ENCODE measurements at regions not wholly inside any gene's neighbourhood (a gene's known extent, or its start where the extent isn't known, plus 50 kb on each side); places are given as distances from the start of the nearest gene placed in this dataset.

DNA sequence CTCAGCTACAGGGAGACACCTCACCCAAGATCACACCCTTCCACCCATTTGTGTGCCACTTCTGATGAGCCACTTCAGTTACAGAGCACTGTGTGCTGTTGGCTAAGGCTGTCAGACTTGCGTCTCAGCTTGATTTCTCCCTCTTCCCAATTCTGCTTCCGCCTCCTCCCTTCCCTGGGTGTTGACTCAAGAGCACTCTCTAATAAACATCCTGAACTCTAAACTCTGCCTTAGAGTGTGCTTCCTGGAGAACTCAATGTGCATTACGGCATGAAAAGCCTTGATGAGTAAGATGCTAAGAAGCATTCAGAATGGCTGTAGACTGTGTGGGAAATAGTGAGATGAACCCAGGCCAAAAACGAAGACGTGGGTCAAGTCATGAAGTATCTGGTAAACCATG, 54.9 kb upstream of the S1PR1 start:
- no peaks in the 10 kb centered on the region for H3K79me2 ChIP-seq
- DNase-seq (ENCODE audit: low spot score): no peak
- no peaks in the 10 kb centered on the region for H3K9me2 ChIP-seq (replicated peaks; ENCODE audit: insufficient read depth)
- H4K20me1 ChIP-seq (ENCODE audit: insufficient read depth, poor library complexity, severe bottlenecking): no peaks in the 10 kb centered on the region
- no peaks in the 10 kb centered on the region for H3K36me3 ChIP-seq (replicated peaks; ENCODE audit: insufficient read depth, low read depth)
- 80% methylated on average over 5 of the region's 5 CpGs for WGBS (ENCODE audit: low lambda C conversion rate, missing lambda C conversion rate)
- no peak overlapping the region for H3K4me2 ChIP-seq
- TF ChIP-seq EZH2 (IDR thresholded peaks at IDR 0.05; ENCODE audit: borderline replicate concordance) (no peak), EZH2phosphoT487 (IDR thresholded peaks at IDR 0.05; ENCODE audit: low read depth, severe bottlenecking, unreplicated experiment) (no peak), CTCF (IDR thresholded peaks at IDR 0.05; ENCODE audit: poor library complexity) (no peak)
- H3K27ac ChIP-seq: no peak overlapping the region
- H3K4me1 ChIP-seq (ENCODE audit: insufficient read depth): no peaks in the 10 kb centered on the region
- no peaks in the 10 kb centered on the region for H3K9me3 ChIP-seq (ENCODE audit: low read depth)
- H2AFZ ChIP-seq: no peak overlapping the region
- no peak overlapping the region for H3K4me3 ChIP-seq
- H3K27me3 ChIP-seq: no peaks in the 10 kb centered on the region

DNA sequence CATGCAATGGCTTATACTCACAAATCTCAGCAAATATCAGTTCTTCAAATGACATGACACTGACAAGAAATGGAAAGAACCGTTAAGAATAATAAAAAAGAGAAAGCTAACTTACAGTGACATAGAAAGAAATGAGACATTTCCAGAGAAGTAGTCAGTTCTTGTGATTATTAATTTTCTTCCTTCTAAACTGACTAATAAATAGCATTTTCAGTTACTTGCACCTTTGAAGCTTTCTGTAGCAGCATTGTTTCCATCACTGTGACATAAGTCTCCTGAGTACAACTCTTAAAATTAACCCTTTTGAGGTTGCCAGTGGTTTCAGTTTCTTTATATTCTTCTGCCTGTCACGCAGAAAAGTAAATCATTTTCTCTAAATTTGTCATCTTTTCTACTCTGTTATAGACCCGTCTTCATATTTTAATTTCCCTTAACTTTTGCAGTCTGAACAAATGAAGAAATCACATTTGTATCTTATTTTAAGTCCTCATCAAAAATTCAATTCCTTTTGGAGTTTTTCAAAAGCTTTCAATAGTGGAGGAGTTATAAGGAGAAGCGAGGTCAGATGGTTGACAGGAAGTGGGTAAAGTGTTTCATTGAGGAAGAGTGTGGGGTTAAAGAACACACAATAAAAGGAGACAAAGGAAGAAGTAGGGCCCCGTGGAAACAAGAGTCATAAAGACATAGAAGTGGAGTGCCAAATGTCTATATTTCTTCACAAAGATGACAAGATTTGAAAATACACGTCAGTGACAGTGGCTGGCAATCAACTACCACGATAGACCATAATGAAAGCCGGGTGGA, 57.9 kb upstream of the S1PR1 start:
- Histone ChIP-seq H3K9me2 (replicated peaks; ENCODE audit: insufficient read depth) (no peaks in the 10 kb centered on the region), H3K4me2 (no peak overlapping the region), H3K27ac (no peak overlapping the region), H3K9me3 (ENCODE audit: low read depth) (no peaks in the 10 kb centered on the region), H4K20me1 (ENCODE audit: insufficient read depth, poor library complexity, severe bottlenecking) (no peaks in the 10 kb centered on the region), H3K79me2 (no peaks in the 10 kb centered on the region), H3K36me3 (replicated peaks; ENCODE audit: insufficient read depth, low read depth) (no peaks in the 10 kb centered on the region), H3K4me1 (ENCODE audit: insufficient read depth) (no peaks in the 10 kb centered on the region), H3K4me3 (no peak overlapping the region), H3K27me3 (no peaks in the 10 kb centered on the region), H2AFZ (no peak overlapping the region)
- TF ChIP-seq CTCF (IDR thresholded peaks at IDR 0.05; ENCODE audit: poor library complexity) (no peak), EZH2 (IDR thresholded peaks at IDR 0.05; ENCODE audit: borderline replicate concordance) (no peak), EZH2phosphoT487 (IDR thresholded peaks at IDR 0.05; ENCODE audit: low read depth, severe bottlenecking, unreplicated experiment) (no peak)
- 85% methylated on average over 8 of the region's 8 CpGs for WGBS (ENCODE audit: low lambda C conversion rate, missing lambda C conversion rate)
- DNase-seq (ENCODE audit: low spot score): no peak

- Histone ChIP-seq H2AFZ (no peak overlapping the region), H3K79me2 (no peaks in the 10 kb centered on the region), H3K4me3 (no peak overlapping the region), H3K4me2 (no peak overlapping the region), H3K9me3 (ENCODE audit: low read depth) (no peaks in the 10 kb centered on the region), H3K27me3 (no peaks in the 10 kb centered on the region), H3K36me3 (replicated peaks; ENCODE audit: insufficient read depth, low read depth) (no peaks in the 10 kb centered on the region), H3K4me1 (ENCODE audit: insufficient read depth) (no peaks in the 10 kb centered on the region), H3K9me2 (replicated peaks; ENCODE audit: insufficient read depth) (no peaks in the 10 kb centered on the region), H3K27ac (no peak overlapping the region), H4K20me1 (ENCODE audit: insufficient read depth, poor library complexity, severe bottlenecking) (no peaks in the 10 kb centered on the region)
- DNase-seq (ENCODE audit: low spot score): no peak
- WGBS (ENCODE audit: low lambda C conversion rate, missing lambda C conversion rate): 100% methylated on average over 1 of the region's 1 CpG
- no peak for TF ChIP-seq CTCF (IDR thresholded peaks at IDR 0.05; ENCODE audit: poor library complexity)
- no peak for TF ChIP-seq EZH2phosphoT487 (IDR thresholded peaks at IDR 0.05; ENCODE audit: low read depth, severe bottlenecking, unreplicated experiment)
- TF ChIP-seq EZH2 (IDR thresholded peaks at IDR 0.05; ENCODE audit: borderline replicate concordance): no peak
These were observed 58.5 kb upstream of the S1PR1 start for GRCh38 chr1:101178341-101178687.
